Activated CD4-positive, alpha-beta T cell treated with anti-CD3 and anti-CD28 coated beads, Interleukin-2, amount 10 ng/mL, durations not matched to agents 7 days and 5 days (primary cell): ENCODE measurements at regions not wholly inside any gene's neighbourhood (a gene's known extent, or its start where the extent isn't known, plus 50 kb on each side); places are given as distances from the start of the nearest gene placed in this dataset.

Source experiments
- CTCF ChIA-PET: fragments of 350-600 bp; sonication (Branson Sonifier 250); formaldehyde crosslinking; loops from one replicate; lab custom pipeline; 2021; ENCODE audit warnings: antibody characterized with exemption; lab: Charles Lee
- POLR2A ChIA-PET: fragments of 350-600 bp; sonication (Branson Sonifier 250); formaldehyde crosslinking; loops from one replicate; lab custom pipeline; 2021; ENCODE audit warnings: antibody characterized with exemption; lab: Charles Lee
- DNase-seq: peaks from one replicate; pipeline ENCODE4 v3.0.0-alpha.2; 2020
- H3K27ac Mint-ChIP-seq: one replicate; pipeline ENCODE4 v1.8.0; 2021; ENCODE audit warnings: mild to moderate bottlenecking, moderate library complexity, mixed read lengths
- H3K27me3 Mint-ChIP-seq: one replicate; pipeline ENCODE4 v1.8.0; 2021; ENCODE audit warnings: mixed read lengths
- H3K36me3 Mint-ChIP-seq: one replicate; pipeline ENCODE4 v1.8.0; 2021; ENCODE audit warnings: low read depth, mixed read lengths
- H3K4me1 Mint-ChIP-seq: one replicate; pipeline ENCODE4 v1.8.0; 2021; ENCODE audit warnings: mixed read lengths
- H3K4me3 Mint-ChIP-seq: one replicate; pipeline ENCODE4 v1.8.0; 2021; ENCODE audit warnings: mild to moderate bottlenecking, moderate library complexity, mixed read lengths
- H3K9me3 Mint-ChIP-seq: one replicate; pipeline ENCODE4 v1.8.0; 2021; ENCODE audit warnings: mixed read lengths

- no peak overlapping the region for H3K4me3 Mint-ChIP-seq
- ChIA-PET POLR2A (interaction anchor here (0.7 kb wide), 1 partner anchor 121 kb away, joined by 4 read pairs; no protein-coding TSS in a partner anchor), CTCF (no interaction called here)
- H3K27ac Mint-ChIP-seq: no peak overlapping the region
- H3K9me3 Mint-ChIP-seq: no peaks in the 10 kb centered on the region
- DNase-seq: no peak
- H3K27me3 Mint-ChIP-seq: no peaks in the 10 kb centered on the region
- peaks cover 31% of the 10 kb centered on the region for H3K4me1 Mint-ChIP-seq
- no peaks in the 10 kb centered on the region for H3K36me3 Mint-ChIP-seq
These were observed 311.1 kb upstream of the KCNH8 start for GRCh38 chr3:18837137-18837755.

DNA sequence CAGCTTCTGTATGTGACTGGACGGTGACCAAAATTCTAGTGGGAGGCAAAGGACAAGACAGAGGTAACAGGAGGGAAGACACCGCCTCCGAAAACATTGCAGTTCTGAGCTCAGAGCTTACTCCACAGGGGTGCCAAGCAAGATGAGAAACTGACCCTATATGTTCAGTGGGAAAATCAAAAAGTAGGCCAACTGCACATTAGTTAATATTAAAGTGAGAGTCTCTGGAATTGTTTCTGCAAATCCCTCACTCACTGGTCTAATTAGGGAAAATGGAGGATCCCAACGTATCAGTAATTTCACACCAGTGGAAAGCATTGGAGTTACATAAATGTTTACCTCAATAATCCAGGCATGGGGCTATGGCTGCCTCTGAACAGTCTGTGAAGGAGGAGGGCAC lies 313.3 kb upstream of the KCNH8 start:
- ChIA-PET POLR2A (interaction anchor here (0.6 kb wide), 1 partner anchor 692 kb away, joined by 3 read pairs; no protein-coding TSS in a partner anchor), CTCF (interaction anchor here (1.4 kb wide), 1 partner anchor 18 kb away, joined by 3 read pairs; no protein-coding TSS in a partner anchor)
- H3K4me3 Mint-ChIP-seq: no peak overlapping the region
- H3K27me3 Mint-ChIP-seq: no peaks in the 10 kb centered on the region
- H3K27ac Mint-ChIP-seq: no peak overlapping the region
- peaks cover 5% of the 10 kb centered on the region for H3K9me3 Mint-ChIP-seq
- H3K4me1 Mint-ChIP-seq: peaks cover 32% of the 10 kb centered on the region
- no peaks in the 10 kb centered on the region for H3K36me3 Mint-ChIP-seq
- no peak for DNase-seq

- Mint-ChIP-seq H3K27me3 (no peaks in the 10 kb centered on the region), H3K9me3 (peaks cover 8% of the 10 kb centered on the region), H3K4me1 (peaks cover 14% of the 10 kb centered on the region), H3K36me3 (no peaks in the 10 kb centered on the region), H3K4me3 (no peak overlapping the region), H3K27ac (no peak overlapping the region)
- CTCF ChIA-PET: no interaction called here
- peak; percentile 37 for DNase-seq
- POLR2A ChIA-PET: no interaction called here
These were observed 318.2 kb upstream of the KCNH8 start for GRCh38 chr3:18830087-18830486.

DNA sequence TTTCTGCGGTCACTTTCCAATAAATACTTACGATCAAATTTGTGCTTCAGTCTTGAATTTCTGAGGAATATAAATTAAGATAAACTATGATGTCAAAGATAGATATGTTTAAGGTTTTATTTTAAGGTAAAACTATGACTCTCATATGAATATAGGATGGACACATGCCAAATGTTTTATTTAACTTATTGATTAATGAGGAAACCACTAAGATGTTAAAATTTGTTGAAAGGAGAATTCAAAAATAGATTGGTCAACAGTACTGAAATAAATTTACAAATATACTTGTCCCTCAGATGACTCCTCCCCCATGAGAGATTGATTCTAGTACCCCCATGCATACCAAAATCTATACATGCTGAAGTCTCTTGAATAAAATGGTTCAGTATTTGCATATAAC lies 319.7 kb upstream of the KCNH8 start:
- Mint-ChIP-seq H3K4me3 (no peak overlapping the region), H3K9me3 (peaks cover 10% of the 10 kb centered on the region), H3K36me3 (no peaks in the 10 kb centered on the region), H3K4me1 (peaks cover 14% of the 10 kb centered on the region), H3K27ac (no peak overlapping the region), H3K27me3 (no peaks in the 10 kb centered on the region)
- CTCF ChIA-PET: interaction anchor here (1.5 kb wide), 1 partner anchor 134 kb away, joined by 3 read pairs; no protein-coding TSS in a partner anchor
- POLR2A ChIA-PET: no interaction called here
- no peak for DNase-seq

DNA sequence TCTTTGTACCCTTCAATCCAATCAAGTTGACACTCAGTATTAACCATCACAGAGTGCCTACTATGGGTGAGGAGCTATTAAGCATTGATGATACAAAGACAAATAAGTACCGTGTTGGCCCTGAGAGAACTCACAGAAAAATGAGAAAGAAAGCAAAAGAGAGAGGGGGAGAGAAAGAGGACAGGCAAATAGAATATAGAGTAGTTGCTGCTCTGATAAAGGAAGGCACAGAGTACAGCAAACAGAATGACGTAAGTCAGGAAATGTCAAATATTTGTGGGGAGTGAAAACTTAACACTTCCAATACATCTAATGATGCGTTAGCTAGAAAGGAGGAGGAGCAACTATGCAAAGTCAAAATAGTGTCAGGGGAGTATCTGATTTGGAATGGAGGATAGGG lies 320.6 kb upstream of the KCNH8 start:
- ChIA-PET POLR2A (no interaction called here), CTCF (interaction anchor here (1.5 kb wide), 1 partner anchor 133 kb away, joined by 3 read pairs; no protein-coding TSS in a partner anchor)
- H3K4me3 Mint-ChIP-seq: no peak overlapping the region
- no peak overlapping the region for H3K27ac Mint-ChIP-seq
- no peaks in the 10 kb centered on the region for H3K36me3 Mint-ChIP-seq
- DNase-seq: no peak
- H3K27me3 Mint-ChIP-seq: no peaks in the 10 kb centered on the region
- H3K4me1 Mint-ChIP-seq: peaks cover 14% of the 10 kb centered on the region
- peaks cover 11% of the 10 kb centered on the region for H3K9me3 Mint-ChIP-seq

- Mint-ChIP-seq H3K36me3 (no peaks in the 10 kb centered on the region), H3K9me3 (peaks cover 5% of the 10 kb centered on the region), H3K4me1 (peaks cover 14% of the 10 kb centered on the region), H3K27me3 (no peaks in the 10 kb centered on the region), H3K27ac (no peak overlapping the region), H3K4me3 (no peak overlapping the region)
- ChIA-PET POLR2A (no interaction called here), CTCF (no interaction called here)
- no peak for DNase-seq
These were observed 322.6 kb upstream of the KCNH8 start for GRCh38 chr3:18825665-18826064.

- ChIA-PET POLR2A (no interaction called here), CTCF (interaction anchor here (1.0 to 1.4 kb wide), 2 partner anchors 12 to 16 kb away, joined by 3 read pairs; no protein-coding TSS in a partner anchor)
- no peak overlapping the region for H3K27ac Mint-ChIP-seq
- H3K27me3 Mint-ChIP-seq: no peaks in the 10 kb centered on the region
- peaks cover 16% of the 10 kb centered on the region for H3K4me1 Mint-ChIP-seq
- H3K9me3 Mint-ChIP-seq: peaks cover 14% of the 10 kb centered on the region
- H3K36me3 Mint-ChIP-seq: peaks cover 4% of the 10 kb centered on the region
- no peak for DNase-seq
- H3K4me3 Mint-ChIP-seq: no peak overlapping the region
These were observed 335.0 kb upstream of the KCNH8 start for GRCh38 chr3:18813300-18813699.

- H3K27me3 Mint-ChIP-seq: no peaks in the 10 kb centered on the region
- H3K4me1 Mint-ChIP-seq: peaks cover 16% of the 10 kb centered on the region
- peaks cover 4% of the 10 kb centered on the region for H3K36me3 Mint-ChIP-seq
- DNase-seq: no peak
- CTCF ChIA-PET: interaction anchor here (1.0 kb wide), 1 partner anchor 15 kb away, joined by 3 read pairs; no protein-coding TSS in a partner anchor
- H3K4me3 Mint-ChIP-seq: no peak overlapping the region
- no peak overlapping the region for H3K27ac Mint-ChIP-seq
- POLR2A ChIA-PET: no interaction called here
- H3K9me3 Mint-ChIP-seq: peaks cover 11% of the 10 kb centered on the region
These were observed 336.0 kb upstream of the KCNH8 start for GRCh38 chr3:18812316-18812715.

DNA sequence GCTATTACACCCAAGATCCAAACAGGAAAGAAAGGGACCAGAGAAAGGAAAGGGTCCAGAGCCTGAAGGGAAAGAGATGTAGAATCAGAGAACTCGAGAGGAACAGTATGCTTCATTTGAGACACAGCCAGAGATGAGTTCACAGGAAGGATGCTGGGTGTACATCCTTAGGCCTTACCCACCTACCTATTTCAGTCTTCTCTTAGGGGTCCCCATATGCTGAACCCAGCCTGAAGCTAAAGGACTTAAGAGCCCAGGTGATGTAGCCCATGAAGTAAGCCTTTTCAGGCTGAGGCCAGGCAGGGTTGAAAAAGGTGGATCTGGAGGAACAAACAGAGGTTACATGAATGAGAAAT lies 338.0 kb upstream of the KCNH8 start:
- peaks cover 4% of the 10 kb centered on the region for H3K36me3 Mint-ChIP-seq
- H3K27ac Mint-ChIP-seq: peak overlapping the region; percentile 10
- H3K4me1 Mint-ChIP-seq: peaks cover 8% of the 10 kb centered on the region
- DNase-seq: no peak
- ChIA-PET CTCF (interaction anchor here (1.1 kb wide), 1 partner anchor 20 kb away, joined by 3 read pairs; no protein-coding TSS in a partner anchor), POLR2A (interaction anchor here (0.6 kb wide), 1 partner anchor 52 kb away, joined by 3 read pairs; no protein-coding TSS in a partner anchor)
- peaks cover 5% of the 10 kb centered on the region for H3K9me3 Mint-ChIP-seq
- no peaks in the 10 kb centered on the region for H3K27me3 Mint-ChIP-seq
- no peak overlapping the region for H3K4me3 Mint-ChIP-seq

DNA sequence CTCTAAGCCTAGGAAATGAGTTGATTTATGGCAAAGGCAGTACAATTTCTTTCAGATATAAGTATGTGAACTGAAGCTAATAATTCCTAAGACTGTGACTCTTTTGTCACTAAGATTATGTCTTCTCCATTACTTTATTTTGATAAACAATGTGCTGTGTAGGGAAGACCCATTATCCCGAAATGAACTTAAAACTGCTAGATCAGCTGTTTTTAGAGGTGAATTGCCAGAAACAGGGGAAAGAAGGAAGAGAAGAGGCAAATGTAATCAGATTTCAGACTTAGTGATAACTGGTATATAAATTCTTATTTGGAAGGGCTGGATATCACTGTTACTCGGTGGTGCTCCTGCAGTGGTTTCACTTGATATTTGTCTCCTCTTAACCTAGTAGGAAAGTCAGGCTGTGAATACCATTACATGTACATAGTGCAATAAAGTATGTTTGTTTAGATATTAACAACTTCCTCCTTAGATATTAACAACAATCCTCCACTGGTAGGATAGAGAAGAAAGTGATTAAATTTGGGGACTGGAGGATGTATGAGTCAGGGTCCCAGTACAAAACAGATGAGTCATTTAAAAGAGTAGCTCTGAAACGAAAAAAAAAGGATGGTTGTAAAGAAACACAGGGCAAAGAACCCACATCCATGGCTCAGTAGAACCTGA lies 338.5 kb upstream of the KCNH8 start:
- no peaks in the 10 kb centered on the region for H3K27me3 Mint-ChIP-seq
- H3K4me3 Mint-ChIP-seq: no peak overlapping the region
- no peak for DNase-seq
- H3K9me3 Mint-ChIP-seq: peaks cover 2% of the 10 kb centered on the region
- H3K36me3 Mint-ChIP-seq: peaks cover 2% of the 10 kb centered on the region
- H3K4me1 Mint-ChIP-seq: peaks cover 8% of the 10 kb centered on the region
- CTCF ChIA-PET: interaction anchor here (0.9 to 1.1 kb wide), 2 partner anchors 10 to 20 kb away, joined by 3 read pairs; no protein-coding TSS in a partner anchor
- POLR2A ChIA-PET: interaction anchor here (0.6 kb wide), 1 partner anchor 51 kb away, joined by 3 read pairs; no protein-coding TSS in a partner anchor
- H3K27ac Mint-ChIP-seq: no peak overlapping the region

DNA sequence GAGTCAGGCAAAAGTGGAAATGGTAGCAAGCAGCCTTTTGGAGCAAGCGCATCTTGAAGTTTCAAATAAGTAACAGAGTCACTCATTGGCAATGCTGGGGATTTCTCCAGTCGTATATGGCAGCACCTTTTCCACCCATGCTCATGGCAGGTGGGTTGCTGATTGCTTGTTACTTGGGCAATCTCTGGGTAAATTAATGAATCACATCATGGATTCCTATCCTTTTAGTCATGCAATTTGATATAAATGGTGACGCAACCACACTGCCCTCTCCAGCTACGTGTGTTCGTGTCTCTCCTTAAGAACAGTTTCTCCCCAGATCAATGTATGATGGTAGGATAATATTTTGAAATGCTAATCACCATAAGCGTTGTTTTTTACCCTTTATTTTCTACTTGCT lies 339.9 kb upstream of the KCNH8 start:
- POLR2A ChIA-PET: no interaction called here

DNA sequence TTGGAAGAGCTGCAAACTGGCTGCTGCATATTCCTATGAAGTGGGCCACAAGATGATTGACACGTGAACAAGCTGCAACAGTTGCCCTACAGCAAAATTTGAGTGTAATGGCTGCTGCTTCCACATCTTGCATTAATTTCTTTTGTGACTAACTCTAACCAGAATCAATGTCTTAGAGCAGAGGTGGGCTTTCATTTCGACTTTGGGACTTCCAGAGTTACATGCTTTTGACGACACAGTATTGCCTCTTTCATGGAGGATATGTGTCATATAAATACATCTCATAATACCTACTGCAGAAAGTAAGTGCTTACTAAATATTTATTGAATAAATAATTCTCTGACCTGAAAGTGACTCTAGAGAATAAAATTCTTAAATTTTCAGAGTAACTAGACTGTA lies 340.7 kb upstream of the KCNH8 start:
- DNase-seq: no peak
- H3K27ac Mint-ChIP-seq: no peak overlapping the region
- H3K9me3 Mint-ChIP-seq: peaks cover 2% of the 10 kb centered on the region
- POLR2A ChIA-PET: no interaction called here
- peaks cover 8% of the 10 kb centered on the region for H3K4me1 Mint-ChIP-seq
- no peaks in the 10 kb centered on the region for H3K27me3 Mint-ChIP-seq
- CTCF ChIA-PET: interaction anchor here (1.1 kb wide), 1 partner anchor 11 kb away, joined by 3 read pairs; no protein-coding TSS in a partner anchor
- no peak overlapping the region for H3K4me3 Mint-ChIP-seq
- peaks cover 2% of the 10 kb centered on the region for H3K36me3 Mint-ChIP-seq

More for the DNA sequence above, 339.9 kb upstream of the KCNH8 start:
- Mint-ChIP-seq H3K36me3 (peaks cover 2% of the 10 kb centered on the region), H3K9me3 (peaks cover 2% of the 10 kb centered on the region), H3K27ac (no peak overlapping the region), H3K4me1 (peaks cover 8% of the 10 kb centered on the region), H3K4me3 (no peak overlapping the region), H3K27me3 (no peaks in the 10 kb centered on the region)
- CTCF ChIA-PET: interaction anchor here (0.6 kb wide), 1 partner anchor 52 kb away, joined by 3 read pairs; no protein-coding TSS in a partner anchor
- DNase-seq: no peak

DNA sequence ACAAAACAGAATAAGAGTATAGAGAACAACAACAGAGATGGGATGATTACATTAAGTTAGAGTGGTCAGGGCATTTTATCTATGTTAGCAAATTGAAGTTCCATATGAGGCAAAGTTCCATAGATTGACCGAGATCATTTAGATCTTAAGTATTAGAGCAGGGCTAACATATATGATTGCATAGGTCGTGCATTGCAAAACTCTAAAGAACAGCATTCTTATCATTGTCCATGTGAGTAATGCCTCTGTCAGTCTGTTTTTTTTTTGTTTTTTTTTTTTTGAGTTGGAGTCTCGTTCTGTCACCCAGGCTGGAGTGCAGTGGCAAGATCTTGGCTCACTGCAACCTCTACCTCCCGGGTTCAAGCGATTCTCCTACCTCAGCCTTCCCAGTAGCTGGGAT lies 341.7 kb upstream of the KCNH8 start:
- Mint-ChIP-seq H3K27ac (no peak overlapping the region), H3K9me3 (peaks cover 2% of the 10 kb centered on the region), H3K27me3 (no peaks in the 10 kb centered on the region), H3K4me3 (no peak overlapping the region), H3K4me1 (peaks cover 8% of the 10 kb centered on the region), H3K36me3 (peaks cover 2% of the 10 kb centered on the region)
- CTCF ChIA-PET: interaction anchor here (1.1 kb wide), 1 partner anchor 12 kb away, joined by 3 read pairs; no protein-coding TSS in a partner anchor
- POLR2A ChIA-PET: no interaction called here
- DNase-seq: no peak
